Parathyroid adenoma (tissue), 2 donors: ENCODE measurements at regions not wholly inside any gene's neighbourhood (a gene's known extent, or its start where the extent isn't known, plus 50 kb on each side); places are given as distances from the start of the nearest gene placed in this dataset.

Experiments
- H2AFZ ChIP-seq: fragments of 300-600 bp; sonication (generic); one replicate; pipeline ENCODE4 v1.7.0; 2017; ENCODE audit warnings: antibody characterized with exemption, mild to moderate bottlenecking
- H3K27ac ChIP-seq: fragments of 300-600 bp; sonication (generic); one replicate; pipeline ENCODE4 v1.7.0; 2017
- H3K27me3 ChIP-seq: fragments of 300-600 bp; sonication (generic); one replicate; pipeline ENCODE4 v1.7.0; 2017; ENCODE audit warnings: low read length; ENCODE audit not compliant: control insufficient read depth, insufficient read depth
- H3K36me3 ChIP-seq: fragments of 300-600 bp; sonication (generic); one replicate; pipeline ENCODE4 v1.7.0; 2017; ENCODE audit warnings: low read length; ENCODE audit not compliant: control insufficient read depth, insufficient read depth
- H3K4me1 ChIP-seq: fragments of 300-600 bp; sonication (generic); one replicate; pipeline ENCODE4 v1.7.0; 2017; ENCODE audit warnings: control low read depth
- H3K4me2 ChIP-seq: fragments of 300-600 bp; sonication (generic); one replicate; pipeline ENCODE4 v1.7.0; 2017; ENCODE audit warnings: low read length
- H3K4me3 ChIP-seq: fragments of 300-600 bp; sonication (generic); one replicate; pipeline ENCODE4 v1.7.0; 2017; ENCODE audit warnings: low read depth, low read length
- H3K79me2 ChIP-seq: fragments of 300-600 bp; sonication (generic); one replicate; pipeline ENCODE4 v1.7.0; 2017; ENCODE audit warnings: control low read depth
- H3K9ac ChIP-seq: fragments of 300-600 bp; sonication (generic); one replicate; pipeline ENCODE4 v1.7.0; 2017; ENCODE audit warnings: mild to moderate bottlenecking
- H3K9me3 ChIP-seq: fragments of 300-600 bp; sonication (generic); one replicate; pipeline ENCODE4 v1.7.0; 2017; ENCODE audit warnings: low read length; ENCODE audit not compliant: control insufficient read depth
- CTCF ChIP-seq: fragments of 300-600 bp; sonication (generic); IDR thresholded peaks from one replicate; pipeline ENCODE4 v1.7.0; 2017; ENCODE audit warnings: antibody characterized with exemption, mild to moderate bottlenecking
- donor health status: primary hyperparathyroidism.

GRCh38 chr1:24990779-24991641 is 60.9 kb upstream of the RUNX3 start:
- Histone ChIP-seq H3K79me2 (no peaks in the 10 kb centered on the region), H3K9ac (no peak overlapping the region), H3K36me3 (no peaks in the 10 kb centered on the region), H3K4me1 (no peaks in the 10 kb centered on the region), H3K4me3 (no peak overlapping the region), H3K4me2 (no peak overlapping the region), H3K27ac (no peak overlapping the region), H2AFZ (no peak overlapping the region), H3K27me3 (no peaks in the 10 kb centered on the region), H3K9me3 (no peaks in the 10 kb centered on the region)
- no peak for TF ChIP-seq CTCF

- Histone ChIP-seq H3K79me2 (no peaks in the 10 kb centered on the region), H3K36me3 (no peaks in the 10 kb centered on the region), H3K9me3 (no peaks in the 10 kb centered on the region), H3K9ac (no peak overlapping the region), H3K4me3 (no peak overlapping the region), H3K4me1 (no peaks in the 10 kb centered on the region), H3K4me2 (no peak overlapping the region), H3K27me3 (no peaks in the 10 kb centered on the region), H2AFZ (no peak overlapping the region), H3K27ac (no peak overlapping the region)
- no peak for TF ChIP-seq CTCF
These were observed 60.1 kb upstream of the RUNX3 start for GRCh38 chr1:24990136-24990535.

- H3K4me1 ChIP-seq = no peaks in the 10 kb centered on the region
- no peak overlapping the region for H3K4me3 ChIP-seq
- H3K36me3 ChIP-seq = no peaks in the 10 kb centered on the region
- H3K4me2 ChIP-seq = no peak overlapping the region
- H3K79me2 ChIP-seq = no peaks in the 10 kb centered on the region
- TF ChIP-seq CTCF = no peak
- no peak overlapping the region for H3K9ac ChIP-seq
- H2AFZ ChIP-seq = no peak overlapping the region
- H3K9me3 ChIP-seq = no peaks in the 10 kb centered on the region
- no peaks in the 10 kb centered on the region for H3K27me3 ChIP-seq
- no peak overlapping the region for H3K27ac ChIP-seq
These were observed 59.0 kb upstream of the RUNX3 start for GRCh38 chr1:24989082-24989481.

- no peak overlapping the region for H3K9ac ChIP-seq
- H3K27ac ChIP-seq = no peak overlapping the region
- no peaks in the 10 kb centered on the region for H3K9me3 ChIP-seq
- H3K4me2 ChIP-seq = no peak overlapping the region
- no peaks in the 10 kb centered on the region for H3K4me1 ChIP-seq
- no peak for TF ChIP-seq CTCF
- no peak overlapping the region for H3K4me3 ChIP-seq
- H3K79me2 ChIP-seq = no peaks in the 10 kb centered on the region
- no peaks in the 10 kb centered on the region for H3K36me3 ChIP-seq
- H2AFZ ChIP-seq = no peak overlapping the region
- H3K27me3 ChIP-seq = no peaks in the 10 kb centered on the region
These were observed 58.5 kb upstream of the RUNX3 start for GRCh38 chr1:24988558-24988912.
